ENCODE measurements at regions not wholly inside any gene's neighbourhood (a gene's known extent, or its start where the extent isn't known, plus 50 kb on each side); places are given as distances from the start of the nearest gene placed in this dataset.

DNA sequence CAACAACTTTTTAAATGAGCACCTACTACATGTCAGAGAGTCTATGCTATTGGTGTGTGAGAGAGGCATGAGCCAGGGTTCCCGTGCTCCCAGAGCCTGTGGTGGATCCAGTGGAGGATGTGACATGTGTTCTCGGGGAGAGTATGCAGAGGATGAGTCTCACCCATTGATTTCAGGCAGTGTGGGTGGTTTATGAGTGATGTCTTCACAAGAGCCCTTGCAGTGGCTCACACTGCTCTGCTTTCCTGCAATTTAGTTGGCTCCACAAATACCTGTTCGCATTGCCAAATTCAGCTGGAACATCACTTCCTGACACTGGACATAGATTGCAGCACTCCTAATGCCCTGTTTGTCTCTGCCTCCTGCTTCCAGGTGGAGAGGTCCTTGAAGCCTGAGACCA is 243.6 kb upstream of the CXCR4 start:
- peaks cover 0 to 4% of the 10 kb centered on the region in 2 donors for H3K4me1 ChIP-seq
- no peaks in the 10 kb centered on the region for H3K27me3 ChIP-seq
- ATAC-seq (no peak), DNase-seq (no peak)
- TF ChIP-seq, protein P1, sequence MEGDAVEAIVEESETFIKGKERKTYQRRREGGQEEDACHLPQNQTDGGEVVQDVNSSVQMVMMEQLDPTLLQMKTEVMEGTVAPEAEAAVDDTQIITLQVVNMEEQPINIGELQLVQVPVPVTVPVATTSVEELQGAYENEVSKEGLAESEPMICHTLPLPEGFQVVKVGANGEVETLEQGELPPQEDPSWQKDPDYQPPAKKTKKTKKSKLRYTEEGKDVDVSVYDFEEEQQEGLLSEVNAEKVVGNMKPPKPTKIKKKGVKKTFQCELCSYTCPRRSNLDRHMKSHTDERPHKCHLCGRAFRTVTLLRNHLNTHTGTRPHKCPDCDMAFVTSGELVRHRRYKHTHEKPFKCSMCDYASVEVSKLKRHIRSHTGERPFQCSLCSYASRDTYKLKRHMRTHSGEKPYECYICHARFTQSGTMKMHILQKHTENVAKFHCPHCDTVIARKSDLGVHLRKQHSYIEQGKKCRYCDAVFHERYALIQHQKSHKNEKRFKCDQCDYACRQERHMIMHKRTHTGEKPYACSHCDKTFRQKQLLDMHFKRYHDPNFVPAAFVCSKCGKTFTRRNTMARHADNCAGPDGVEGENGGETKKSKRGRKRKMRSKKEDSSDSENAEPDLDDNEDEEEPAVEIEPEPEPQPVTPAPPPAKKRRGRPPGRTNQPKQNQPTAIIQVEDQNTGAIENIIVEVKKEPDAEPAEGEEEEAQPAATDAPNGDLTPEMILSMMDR (IDR thresholded peaks at IDR 0.05), result no peak
- no peaks in the 10 kb centered on the region for H3K9me3 ChIP-seq
- intact Hi-C loops (cut with DNase I), result no loop called here
- H3K4me3 ChIP-seq, result no peak overlapping the region
- H3K36me3 ChIP-seq, result no peaks in the 10 kb centered on the region
- no peak overlapping the region for H3K27ac ChIP-seq

DNA sequence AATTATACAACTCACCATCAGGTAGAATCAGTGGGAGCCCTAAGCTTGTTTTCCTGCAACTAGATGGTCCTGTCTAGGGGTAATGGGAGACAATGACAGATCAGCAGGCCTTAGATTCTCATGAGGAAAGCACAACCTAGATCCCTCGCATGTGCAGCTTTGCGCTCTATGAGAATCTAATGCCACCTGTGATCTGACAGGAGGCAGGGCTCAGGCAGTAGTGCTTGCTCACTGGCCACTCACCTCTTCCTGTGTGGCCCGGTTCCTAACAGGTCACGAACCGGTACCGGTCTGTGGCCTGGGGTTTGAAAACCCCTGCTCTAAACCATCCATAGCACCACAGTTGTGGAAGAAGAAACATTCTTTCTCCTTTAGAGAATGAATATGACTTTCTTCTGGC is 242.8 kb upstream of the CXCR4 start:
- Histone ChIP-seq H3K9me3 (no peaks in the 10 kb centered on the region), H3K27me3 (no peaks in the 10 kb centered on the region), H3K27ac (no peak overlapping the region), H3K36me3 (no peaks in the 10 kb centered on the region), H3K4me1 (peaks cover 0 to 4% of the 10 kb centered on the region in 2 donors), H3K4me3 (no peak overlapping the region)
- DNase-seq (no peak), ATAC-seq (no peak)
- TF ChIP-seq, protein P1 (IDR thresholded peaks at IDR 0.05), result no peak
- intact Hi-C loops (cut with DNase I), result no loop called here

DNA sequence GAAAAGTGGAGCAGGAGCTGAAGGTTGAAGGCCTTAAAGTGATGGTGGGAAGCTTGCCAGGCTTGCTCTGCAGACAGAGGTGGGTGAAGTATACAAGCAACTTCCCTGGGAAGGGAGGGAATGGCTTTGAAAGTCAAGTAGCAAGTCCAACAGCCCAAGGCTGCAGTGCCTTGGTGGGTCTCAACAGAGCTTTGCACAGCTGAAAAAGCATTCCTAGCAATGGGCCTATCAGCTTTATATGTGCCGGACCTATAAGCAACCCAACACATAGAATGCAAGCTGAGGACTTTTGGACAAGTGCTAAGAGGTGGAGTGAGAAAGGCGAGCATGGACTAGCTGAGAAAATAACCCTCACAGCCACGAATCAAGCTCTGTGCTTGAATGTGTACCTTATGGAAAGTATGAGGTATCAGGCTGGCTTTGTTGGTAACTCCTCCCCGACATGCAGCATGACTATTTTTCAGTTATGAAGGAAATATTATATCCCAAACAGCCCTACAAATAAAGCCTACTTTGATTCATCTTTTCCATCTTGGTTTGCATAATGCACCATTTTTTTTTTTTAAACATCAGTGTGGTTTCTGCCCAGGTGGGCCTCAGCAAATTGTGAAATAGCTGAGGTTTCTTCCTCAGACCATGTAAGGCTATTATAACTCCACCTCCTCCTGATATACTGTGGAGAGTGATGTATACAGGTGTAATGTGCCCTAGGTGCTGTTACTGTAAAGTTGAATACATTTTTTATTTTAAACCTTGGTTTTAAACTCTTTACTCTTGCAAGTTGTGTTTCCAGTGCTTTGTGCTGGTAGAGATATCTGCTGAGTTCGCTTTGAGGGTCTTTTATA is 241.4 kb upstream of the CXCR4 start:
- intact Hi-C loops (cut with DNase I), result no loop called here
- H3K27me3 ChIP-seq, result no peaks in the 10 kb centered on the region

DNA sequence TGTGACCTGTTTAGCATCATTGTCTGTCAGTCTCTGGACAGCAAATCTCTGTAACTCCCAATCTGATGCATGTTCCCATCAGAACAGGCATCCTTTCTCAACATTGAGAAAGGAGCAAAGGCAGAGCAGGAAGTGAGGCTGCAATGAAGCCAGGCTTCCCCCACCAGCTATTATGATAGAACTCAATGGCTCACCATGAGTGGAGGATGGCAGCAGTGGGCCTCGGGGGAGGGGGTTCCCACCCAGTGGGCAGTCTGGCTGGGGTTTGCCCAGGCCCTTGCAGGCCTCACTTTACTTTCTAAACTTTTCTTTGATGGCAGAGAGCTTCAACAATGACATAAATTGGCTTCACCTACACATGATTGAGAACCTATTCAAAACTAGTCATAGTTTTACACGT is 240.6 kb upstream of the CXCR4 start:
- Histone ChIP-seq H3K4me3 (no peak overlapping the region), H3K27ac (no peak overlapping the region), H3K4me1 (peaks cover 0 to under 1% of the 10 kb centered on the region in 2 donors), H3K36me3 (no peaks in the 10 kb centered on the region), H3K9me3 (no peaks in the 10 kb centered on the region), H3K27me3 (no peaks in the 10 kb centered on the region)
- ATAC-seq, result no peak
- no peak for DNase-seq
- intact Hi-C loops (cut with DNase I), result no loop called here
- TF ChIP-seq, protein P1 (IDR thresholded peaks at IDR 0.05), result no peak

More for the DNA sequence above, 241.4 kb upstream of the CXCR4 start:
- peaks cover 0 to 4% of the 10 kb centered on the region in 2 donors for H3K4me1 ChIP-seq
- H3K9me3 ChIP-seq, result no peaks in the 10 kb centered on the region
- no peak overlapping the region for H3K4me3 ChIP-seq
- no peak for ATAC-seq
- no peaks in the 10 kb centered on the region for H3K36me3 ChIP-seq
- H3K27ac ChIP-seq, result no peak overlapping the region
- no peak for DNase-seq
- TF ChIP-seq, protein P1 (IDR thresholded peaks at IDR 0.05), result no peak

DNA sequence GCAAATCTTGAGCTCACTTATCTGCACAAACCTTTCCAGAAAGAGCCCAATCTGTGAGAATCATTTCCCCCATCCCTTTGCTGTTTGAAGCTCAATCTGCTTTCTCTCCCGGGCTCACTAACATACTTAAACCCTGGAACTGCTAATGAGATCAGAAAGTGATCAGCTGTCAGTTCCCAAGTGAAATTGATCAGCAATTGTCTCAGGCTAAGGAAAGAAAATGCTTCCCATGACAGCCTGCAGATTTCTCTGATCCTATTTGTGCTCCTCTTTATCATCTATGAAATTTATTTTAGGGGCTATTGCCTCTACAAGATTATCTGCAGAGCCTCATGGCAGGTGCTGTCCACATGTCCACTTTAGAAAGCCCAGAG is 239.0 kb upstream of the CXCR4 start:
- no peak for ATAC-seq
- intact Hi-C loops (cut with DNase I), result no loop called here

More for the DNA sequence above, 239.0 kb upstream of the CXCR4 start:
- no peaks in the 10 kb centered on the region for H3K9me3 ChIP-seq
- H3K4me3 ChIP-seq, result no peak overlapping the region
- no peak overlapping the region for H3K27ac ChIP-seq
- no peaks in the 10 kb centered on the region for H3K27me3 ChIP-seq
- TF ChIP-seq, protein P1 (IDR thresholded peaks at IDR 0.05), result no peak
- no peaks in the 10 kb centered on the region for H3K36me3 ChIP-seq
- no peak for DNase-seq
- H3K4me1 ChIP-seq, result no peaks in the 10 kb centered on the region

Measured in left lung (tissue), 4 donors.